ENCODE measurements at regions not wholly inside any gene's neighbourhood (a gene's known extent, or its start where the extent isn't known, plus 50 kb on each side); places are given as distances from the start of the nearest gene placed in this dataset.

DNA sequence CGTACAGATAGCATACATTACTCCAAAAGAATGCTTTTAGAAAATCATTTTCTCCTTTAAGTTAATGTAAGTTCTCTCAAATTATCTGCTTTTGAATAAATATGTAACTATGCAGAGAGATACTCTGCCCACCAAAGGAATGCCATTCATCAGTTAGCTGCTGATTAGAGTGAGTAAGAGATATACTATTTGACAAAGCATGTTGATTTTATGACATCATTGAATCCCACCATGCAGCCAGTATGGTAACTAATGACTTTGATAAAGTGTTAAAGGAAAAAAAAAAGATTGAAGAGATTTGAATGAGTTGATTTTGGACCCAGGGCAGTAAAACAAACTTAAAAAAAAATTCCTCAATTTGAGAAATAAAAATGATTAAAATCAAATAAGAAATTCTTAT lies 521.5 kb downstream of the SLITRK6 start:
- TF ChIP-seq, protein P1, sequence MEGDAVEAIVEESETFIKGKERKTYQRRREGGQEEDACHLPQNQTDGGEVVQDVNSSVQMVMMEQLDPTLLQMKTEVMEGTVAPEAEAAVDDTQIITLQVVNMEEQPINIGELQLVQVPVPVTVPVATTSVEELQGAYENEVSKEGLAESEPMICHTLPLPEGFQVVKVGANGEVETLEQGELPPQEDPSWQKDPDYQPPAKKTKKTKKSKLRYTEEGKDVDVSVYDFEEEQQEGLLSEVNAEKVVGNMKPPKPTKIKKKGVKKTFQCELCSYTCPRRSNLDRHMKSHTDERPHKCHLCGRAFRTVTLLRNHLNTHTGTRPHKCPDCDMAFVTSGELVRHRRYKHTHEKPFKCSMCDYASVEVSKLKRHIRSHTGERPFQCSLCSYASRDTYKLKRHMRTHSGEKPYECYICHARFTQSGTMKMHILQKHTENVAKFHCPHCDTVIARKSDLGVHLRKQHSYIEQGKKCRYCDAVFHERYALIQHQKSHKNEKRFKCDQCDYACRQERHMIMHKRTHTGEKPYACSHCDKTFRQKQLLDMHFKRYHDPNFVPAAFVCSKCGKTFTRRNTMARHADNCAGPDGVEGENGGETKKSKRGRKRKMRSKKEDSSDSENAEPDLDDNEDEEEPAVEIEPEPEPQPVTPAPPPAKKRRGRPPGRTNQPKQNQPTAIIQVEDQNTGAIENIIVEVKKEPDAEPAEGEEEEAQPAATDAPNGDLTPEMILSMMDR (conservative IDR thresholded peaks at IDR 0.05; ENCODE audit: low read depth, low read length) = no peak
- TF ChIP-seq EZH2 (IDR thresholded peaks at IDR 0.05; ENCODE audit: borderline replicate concordance, low read depth, low read length, poor library complexity, severe bottlenecking) = no peak
